ENCODE measurements at regions not wholly inside any gene's neighbourhood (a gene's known extent, or its start where the extent isn't known, plus 50 kb on each side); places are given as distances from the start of the nearest gene placed in this dataset.

GRCh38 chr4:10348241-10348640 is 109.0 kb downstream of the ZNF518B start:
- Mint-ChIP-seq H3K27me3 (peaks cover 6% of the 10 kb centered on the region), H3K4me3 (no peak overlapping the region), H3K4me1 (no peaks in the 10 kb centered on the region), H3K36me3 (ENCODE audit: low read depth) (no peaks in the 10 kb centered on the region), H3K27ac (no peak overlapping the region), H3K9me3 (no peaks in the 10 kb centered on the region)
- ChIA-PET CTCF (no interaction called here), POLR2A (no interaction called here)
- DNase-seq = no peak

GRCh38 chr4:10347815-10348214 is 109.4 kb downstream of the ZNF518B start:
- CTCF ChIA-PET = no interaction called here
- H3K9me3 Mint-ChIP-seq = no peaks in the 10 kb centered on the region
- no peaks in the 10 kb centered on the region for H3K36me3 Mint-ChIP-seq (ENCODE audit: low read depth)
- peaks cover 6% of the 10 kb centered on the region for H3K27me3 Mint-ChIP-seq
- no peak overlapping the region for H3K27ac Mint-ChIP-seq
- POLR2A ChIA-PET = no interaction called here
- no peaks in the 10 kb centered on the region for H3K4me1 Mint-ChIP-seq
- no peak for DNase-seq
- no peak overlapping the region for H3K4me3 Mint-ChIP-seq

GRCh38 chr4:10347281-10347795 is 109.9 kb downstream of the ZNF518B start:
- Mint-ChIP-seq H3K4me3 (no peak overlapping the region), H3K36me3 (ENCODE audit: low read depth) (no peaks in the 10 kb centered on the region), H3K27me3 (peaks cover 6% of the 10 kb centered on the region), H3K27ac (no peak overlapping the region), H3K4me1 (no peaks in the 10 kb centered on the region), H3K9me3 (no peaks in the 10 kb centered on the region)
- ChIA-PET CTCF (no interaction called here), POLR2A (no interaction called here)
- no peak for DNase-seq

- peaks cover 6% of the 10 kb centered on the region for H3K27me3 Mint-ChIP-seq
- H3K9me3 Mint-ChIP-seq = no peaks in the 10 kb centered on the region
These were observed 111.2 kb downstream of the ZNF518B start for GRCh38 chr4:10346023-10346422.

GRCh38 chr4:10345381-10345784 is 111.8 kb downstream of the ZNF518B start:
- Mint-ChIP-seq H3K27me3 (peaks cover 6% of the 10 kb centered on the region), H3K9me3 (no peaks in the 10 kb centered on the region), H3K4me1 (no peaks in the 10 kb centered on the region), H3K36me3 (ENCODE audit: low read depth) (no peaks in the 10 kb centered on the region), H3K4me3 (no peak overlapping the region), H3K27ac (no peak overlapping the region)
- ChIA-PET CTCF (no interaction called here), POLR2A (no interaction called here)
- DNase-seq = no peak

More at GRCh38 chr4:10346023-10346422, 111.2 kb downstream of the ZNF518B start:
- CTCF ChIA-PET = no interaction called here
- Mint-ChIP-seq H3K4me3 (no peak overlapping the region), H3K27ac (no peak overlapping the region), H3K4me1 (no peaks in the 10 kb centered on the region), H3K36me3 (ENCODE audit: low read depth) (no peaks in the 10 kb centered on the region)
- POLR2A ChIA-PET = no interaction called here
- DNase-seq = no peak

GRCh38 chr4:10344824-10345223 is 112.4 kb downstream of the ZNF518B start:
- POLR2A ChIA-PET = no interaction called here
- DNase-seq = no peak
- Mint-ChIP-seq H3K36me3 (ENCODE audit: low read depth) (no peaks in the 10 kb centered on the region), H3K27ac (no peak overlapping the region), H3K4me1 (no peaks in the 10 kb centered on the region), H3K9me3 (no peaks in the 10 kb centered on the region), H3K4me3 (no peak overlapping the region), H3K27me3 (peaks cover 6% of the 10 kb centered on the region)
- CTCF ChIA-PET = no interaction called here

- no peak for DNase-seq
- POLR2A ChIA-PET = no interaction called here
- H3K27ac Mint-ChIP-seq = no peak overlapping the region
These were observed 113.6 kb downstream of the ZNF518B start for GRCh38 chr4:10343656-10344055.

GRCh38 chr4:10342866-10343265 is 114.4 kb downstream of the ZNF518B start:
- Mint-ChIP-seq H3K4me3 (no peak overlapping the region), H3K9me3 (no peaks in the 10 kb centered on the region), H3K4me1 (no peaks in the 10 kb centered on the region), H3K27ac (no peak overlapping the region), H3K36me3 (ENCODE audit: low read depth) (no peaks in the 10 kb centered on the region), H3K27me3 (peaks cover 2% of the 10 kb centered on the region)
- DNase-seq = no peak
- CTCF ChIA-PET = interaction anchor here (1.2 kb wide), 1 partner anchor 60 kb away, joined by 3 read pairs; no protein-coding TSS in a partner anchor
- POLR2A ChIA-PET = no interaction called here

More at GRCh38 chr4:10343656-10344055, 113.6 kb downstream of the ZNF518B start:
- H3K4me1 Mint-ChIP-seq = no peaks in the 10 kb centered on the region
- CTCF ChIA-PET = interaction anchor here (1.2 kb wide), 1 partner anchor 60 kb away, joined by 3 read pairs; no protein-coding TSS in a partner anchor
- H3K4me3 Mint-ChIP-seq = no peak overlapping the region
- H3K9me3 Mint-ChIP-seq = no peaks in the 10 kb centered on the region
- H3K27me3 Mint-ChIP-seq = peaks cover 4% of the 10 kb centered on the region
- no peaks in the 10 kb centered on the region for H3K36me3 Mint-ChIP-seq (ENCODE audit: low read depth)

- ChIA-PET CTCF (no interaction called here), POLR2A (no interaction called here)
- H3K27ac Mint-ChIP-seq = no peak overlapping the region
- no peaks in the 10 kb centered on the region for H3K9me3 Mint-ChIP-seq
- DNase-seq = no peak
- H3K4me1 Mint-ChIP-seq = no peaks in the 10 kb centered on the region
- H3K4me3 Mint-ChIP-seq = no peak overlapping the region
- H3K27me3 Mint-ChIP-seq = peaks cover 4% of the 10 kb centered on the region
- H3K36me3 Mint-ChIP-seq (ENCODE audit: low read depth) = no peaks in the 10 kb centered on the region
These were observed 120.8 kb downstream of the ZNF518B start for GRCh38 chr4:10336471-10336870.

GRCh38 chr4:10335050-10335449 is 122.2 kb downstream of the ZNF518B start:
- Mint-ChIP-seq H3K4me1 (no peaks in the 10 kb centered on the region), H3K27me3 (peaks cover 4% of the 10 kb centered on the region), H3K4me3 (no peak overlapping the region), H3K36me3 (ENCODE audit: low read depth) (no peaks in the 10 kb centered on the region), H3K27ac (no peak overlapping the region), H3K9me3 (no peaks in the 10 kb centered on the region)
- no peak for DNase-seq
- ChIA-PET POLR2A (no interaction called here), CTCF (no interaction called here)

GRCh38 chr4:10334506-10335028 is 122.7 kb downstream of the ZNF518B start:
- POLR2A ChIA-PET = no interaction called here
- Mint-ChIP-seq H3K27me3 (peaks cover 4% of the 10 kb centered on the region), H3K9me3 (no peaks in the 10 kb centered on the region), H3K36me3 (ENCODE audit: low read depth) (no peaks in the 10 kb centered on the region), H3K4me3 (no peak overlapping the region), H3K27ac (no peak overlapping the region), H3K4me1 (no peaks in the 10 kb centered on the region)
- DNase-seq = no peak
- CTCF ChIA-PET = no interaction called here

GRCh38 chr4:10333942-10334341 is 123.3 kb downstream of the ZNF518B start:
- Mint-ChIP-seq H3K4me1 (no peaks in the 10 kb centered on the region), H3K27ac (no peak overlapping the region), H3K9me3 (no peaks in the 10 kb centered on the region), H3K36me3 (ENCODE audit: low read depth) (no peaks in the 10 kb centered on the region), H3K27me3 (peaks cover 4% of the 10 kb centered on the region), H3K4me3 (no peak overlapping the region)
- ChIA-PET POLR2A (no interaction called here), CTCF (no interaction called here)
- no peak for DNase-seq

- ChIA-PET POLR2A (no interaction called here), CTCF (no interaction called here)
- no peaks in the 10 kb centered on the region for H3K36me3 Mint-ChIP-seq (ENCODE audit: low read depth)
- no peak overlapping the region for H3K27ac Mint-ChIP-seq
- H3K27me3 Mint-ChIP-seq = peaks cover 4% of the 10 kb centered on the region
- no peak overlapping the region for H3K4me3 Mint-ChIP-seq
- no peaks in the 10 kb centered on the region for H3K4me1 Mint-ChIP-seq
- no peaks in the 10 kb centered on the region for H3K9me3 Mint-ChIP-seq
- DNase-seq = no peak
These were observed 131.2 kb downstream of the ZNF518B start for GRCh38 chr4:10326075-10326474.

- H3K9me3 Mint-ChIP-seq = no peaks in the 10 kb centered on the region
- no peak overlapping the region for H3K4me3 Mint-ChIP-seq
- DNase-seq = no peak
- H3K4me1 Mint-ChIP-seq = no peaks in the 10 kb centered on the region
- peaks cover 4% of the 10 kb centered on the region for H3K27me3 Mint-ChIP-seq
- POLR2A ChIA-PET = no interaction called here
- H3K36me3 Mint-ChIP-seq (ENCODE audit: low read depth) = no peaks in the 10 kb centered on the region
- CTCF ChIA-PET = no interaction called here
- no peak overlapping the region for H3K27ac Mint-ChIP-seq
These were observed 135.3 kb downstream of the ZNF518B start for GRCh38 chr4:10321931-10322330.

Measured in activated CD4-positive, alpha-beta memory T cell treated with anti-CD3 and anti-CD28 coated beads, Interleukin-2, amount 10 ng/mL, durations not matched to agents 7 days and 5 days (primary cell).